IMR-90 (cell line): ENCODE measurements at regions not wholly inside any gene's neighbourhood (a gene's known extent, or its start where the extent isn't known, plus 50 kb on each side); places are given as distances from the start of the nearest gene placed in this dataset.

Experiments used
- ATAC-seq: fragments of 200-7000 bp; cut with Tn5 transposase; 2 replicates; pipeline ENCODE4 v1.9.1; 2020; ENCODE audit warnings: low read depth, mild to moderate bottlenecking, moderate library complexity
- BruUV-seq: library from RNA; stranded (reverse); fragments of 400-500 nt; replicated peaks from 2 replicates; lab custom pipeline; 2021; lab: Mats Ljungman, UMichigan
- CTCF ChIA-PET: fragments of 300-600 bp; formaldehyde crosslinking; extraction: SDS; loops from one replicate; lab custom pipeline; 2021; ENCODE audit warnings: antibody characterized with exemption; lab: Yijun Ruan, JAX
- POLR2A ChIA-PET: fragments of 300-600 bp; sonication (Branson Sonifier 250); formaldehyde crosslinking; loops from one replicate; lab custom pipeline; 2022; ENCODE audit warnings: antibody characterized with exemption; ENCODE audit not compliant: unreplicated experiment; lab: Charles Lee
- DNase-seq: peaks from one replicate; pipeline ENCODE4 v3.0.0; 2013
- H2AFZ ChIP-seq: replicated peaks from 2 replicates; pipeline ENCODE3; 2013; ENCODE audit warnings: low read length, mild to moderate bottlenecking; ENCODE audit not compliant: poor library complexity
- H2AK5ac ChIP-seq: 2 replicates; pipeline ENCODE4 v1.6.1; 2013; ENCODE audit warnings: low read depth, low read length, inconsistent platforms
- H2AK9ac ChIP-seq: replicated peaks from 2 replicates; pipeline ENCODE3; 2013; ENCODE audit warnings: mild to moderate bottlenecking, low read depth, low read length, moderate library complexity; ENCODE audit not compliant: poor library complexity
- H2BK120ac ChIP-seq: 2 replicates; pipeline ENCODE4 v1.6.1; 2013; ENCODE audit warnings: low read depth, low read length, inconsistent platforms
- H2BK15ac ChIP-seq: 3 replicates; pipeline ENCODE4 v1.6.1; 2013; ENCODE audit warnings: low read depth, low read length, inconsistent platforms
- H2BK20ac ChIP-seq: 2 replicates; pipeline ENCODE4 v1.6.1; 2013; ENCODE audit warnings: low read depth, mild to moderate bottlenecking, inconsistent platforms, low read length, moderate library complexity
- H2BK5ac ChIP-seq: 2 replicates; pipeline ENCODE4 v1.6.1; 2013; ENCODE audit warnings: mild to moderate bottlenecking, low read depth, low read length, inconsistent platforms; ENCODE audit not compliant: poor library complexity, severe bottlenecking
- H3K14ac ChIP-seq: replicated peaks from 2 replicates; pipeline ENCODE4 v1.6.1; 2013; ENCODE audit warnings: low read depth, low read length, inconsistent platforms
- H3K18ac ChIP-seq: 2 replicates; pipeline ENCODE4 v1.6.1; 2013; ENCODE audit warnings: low read depth, low read length, control low read depth
- H3K23ac ChIP-seq: 2 replicates; pipeline ENCODE4 v1.6.1; 2013; ENCODE audit warnings: low read depth, low read length, inconsistent platforms
- H3K27ac ChIP-seq: 2 replicates; pipeline ENCODE4 v1.5.1; 2013; ENCODE audit warnings: mild to moderate bottlenecking, control low read depth, low read length; ENCODE audit not compliant: insufficient read depth
- H3K27me3 ChIP-seq: 2 replicates; pipeline ENCODE4 v1.6.1; 2013; ENCODE audit warnings: low read length; ENCODE audit not compliant: control insufficient read depth, insufficient read depth
- H3K36me3 ChIP-seq: 2 replicates; pipeline ENCODE4 v1.6.1; 2013; ENCODE audit warnings: low read length, mixed read lengths; ENCODE audit not compliant: control insufficient read depth, insufficient read depth
- H3K4ac ChIP-seq: 2 replicates; pipeline ENCODE4 v1.6.1; 2013; ENCODE audit warnings: low read depth, low read length, inconsistent platforms
- H3K4me1 ChIP-seq: 2 replicates; pipeline ENCODE4 v1.6.1; 2013; ENCODE audit warnings: low read length, mixed read lengths; ENCODE audit not compliant: control insufficient read depth, insufficient read depth
- H3K4me2 ChIP-seq: 2 replicates; pipeline ENCODE4 v1.6.1; 2013; ENCODE audit warnings: low read depth, mild to moderate bottlenecking, control low read depth, low read length, moderate library complexity
- H3K4me3 ChIP-seq: 2 replicates; pipeline ENCODE4 v1.5.1; 2013; ENCODE audit warnings: low read depth, mild to moderate bottlenecking, control low read depth, low read length, moderate library complexity; ENCODE audit not compliant: insufficient read depth
- H3K56ac ChIP-seq: 2 replicates; pipeline ENCODE4 v1.6.1; 2013; ENCODE audit warnings: low read length, inconsistent platforms; ENCODE audit not compliant: insufficient read depth; ENCODE audit errors: extremely low read depth
- H3K79me1 ChIP-seq, 2 experiments: 2 replicates each; pipeline ENCODE4 v1.6.1; 2013; ENCODE audit warnings: low read length in 2 of 2, inconsistent platforms in 1 of 2, low read depth in 1 of 2
- H3K9ac ChIP-seq: 2 replicates; pipeline ENCODE4 v1.6.1; 2013; ENCODE audit warnings: low read depth, low read length, control low read depth
- H3K9me1 ChIP-seq: 2 replicates; pipeline ENCODE4 v1.6.1; 2013; ENCODE audit warnings: low read length, inconsistent platforms; ENCODE audit not compliant: insufficient read depth
- H3K9me3 ChIP-seq: 2 replicates; pipeline ENCODE4 v1.6.1; 2013; ENCODE audit warnings: low read length; ENCODE audit not compliant: control insufficient read depth, insufficient read depth
- H4K20me1 ChIP-seq: 2 replicates; pipeline ENCODE4 v1.6.1; 2013; ENCODE audit warnings: low read length, inconsistent platforms; ENCODE audit not compliant: insufficient read depth
- H4K5ac ChIP-seq: 2 replicates; pipeline ENCODE4 v1.6.1; 2013; ENCODE audit warnings: mild to moderate bottlenecking, low read depth, low read length, control low read depth
- H4K8ac ChIP-seq, 2 experiments: 2 replicates each; pipeline ENCODE4 v1.6.1; 2013; ENCODE audit warnings: low read depth in 2 of 2, low read length in 2 of 2, control low read depth in 1 of 2, inconsistent platforms in 1 of 2
- H4K91ac ChIP-seq: 2 replicates; pipeline ENCODE4 v1.6.1; 2013; ENCODE audit warnings: low read depth, low read length, inconsistent platforms; ENCODE audit not compliant: insufficient read depth
- BHLHE40 ChIP-seq: fragments of 150-350 bp; IDR thresholded peaks from 2 replicates; pipeline ENCODE4 v1.6.1; 2016; ENCODE audit warnings: mild to moderate bottlenecking, low read depth, low read length
- CEBPB ChIP-seq: IDR thresholded peaks from 2 replicates; pipeline ENCODE4 v1.6.1; 2012; ENCODE audit warnings: low read depth, low read length, improper control_type of control experiment
- CHD1 ChIP-seq: IDR thresholded peaks from 2 replicates; pipeline ENCODE4 v1.6.1; 2012; ENCODE audit warnings: low read depth, low read length, improper control_type of control experiment
- FOS ChIP-seq: fragments of 150-350 bp; IDR thresholded peaks from 2 replicates; pipeline ENCODE4 v1.6.1; 2016; ENCODE audit warnings: low read depth, low read length
- MAFK ChIP-seq: IDR thresholded peaks from 2 replicates; pipeline ENCODE4 v1.6.1; 2012; ENCODE audit warnings: low read depth, low read length, improper control_type of control experiment
- MAZ ChIP-seq: IDR thresholded peaks from 2 replicates; pipeline ENCODE4 v1.6.1; 2012; ENCODE audit warnings: low read depth, mild to moderate bottlenecking, low read length, improper control_type of control experiment, moderate library complexity, borderline replicate concordance
- MXI1 ChIP-seq: IDR thresholded peaks from 2 replicates; pipeline ENCODE4 v1.6.1; 2012; ENCODE audit warnings: low read depth, mild to moderate bottlenecking, low read length, moderate library complexity, borderline replicate concordance
- NFE2L2 ChIP-seq: fragments of 150-350 bp; IDR thresholded peaks from 2 replicates; pipeline ENCODE4 v1.6.1; 2016; ENCODE audit warnings: low read depth, mild to moderate bottlenecking, low read length
- POLR2A ChIP-seq: IDR thresholded peaks from 2 replicates; pipeline ENCODE4 v1.6.1; 2012; ENCODE audit warnings: mild to moderate bottlenecking, low read depth, low read length
- RAD21 ChIP-seq: IDR thresholded peaks from 2 replicates; pipeline ENCODE4 v1.6.1; 2012; ENCODE audit warnings: low read length, improper control_type of control experiment
- RCOR1 ChIP-seq: IDR thresholded peaks from 2 replicates; pipeline ENCODE4 v1.6.1; 2012; ENCODE audit warnings: mild to moderate bottlenecking, low read length, improper control_type of control experiment; ENCODE audit not compliant: insufficient replicate concordance
- RFX5 ChIP-seq: IDR thresholded peaks from 2 replicates; pipeline ENCODE4 v1.8.0; 2012; ENCODE audit warnings: low read depth, mild to moderate bottlenecking, low read length, moderate library complexity
- SMC3 ChIP-seq: fragments of 150-350 bp; IDR thresholded peaks from 2 replicates; pipeline ENCODE4 v1.6.1; 2016; ENCODE audit warnings: low read depth, mild to moderate bottlenecking, antibody characterized with exemption, low read length, moderate library complexity
- WGBS, 2 experiments: methylation state at CpG; one replicate each; pipeline versions ENCODE4 v1.1.5 to v1.1.7; 2013; ENCODE audit warnings: missing lambda C conversion rate in 2 of 2; ENCODE audit not compliant: insufficient read length in 1 of 2; ENCODE audit errors: extremely low coverage in 2 of 2; 5-methylcytosine and 5-hydroxymethylcytosine counted together
- dilution Hi-C: fragments of 300-500 bp; cut with HindIII; formaldehyde crosslinking; loops from one replicate; pipeline ENCODE4 v1.14.3; 2018; ENCODE audit warnings: low sequenced_read_pairs; ENCODE audit not compliant: unreplicated experiment
- in situ Hi-C: fragments of 300-500 bp; cut with MboI; formaldehyde crosslinking; loops from 3 replicates; pipeline ENCODE4 v1.14.3; 2019; ENCODE audit warnings: low sequenced_read_pairs, inconsistent platforms, mixed read lengths
- intact Hi-C: fragments of 100-400 bp; cut with micrococcal nuclease; formaldehyde crosslinking; loops from 2 replicates; pipeline ENCODE4 v1.10.0; 2022
- TF ChIP-seq, protein P1 (sequence below): conservative IDR thresholded peaks from 2 replicates; pipeline ENCODE4 v1.5.1; 2012; ENCODE audit warnings: mild to moderate bottlenecking, low read depth, low read length, improper control_type of control experiment
- TF ChIP-seq, protein P2 (sequence below): fragments of 150-350 bp; IDR thresholded peaks from 2 replicates; pipeline ENCODE4 v1.6.1; 2016; ENCODE audit warnings: low read depth, mild to moderate bottlenecking, low read length, moderate library complexity, borderline replicate concordance
- TF ChIP-seq, protein P3 (sequence below): fragments of 150-350 bp; IDR thresholded peaks from 2 replicates; pipeline ENCODE4 v1.6.1; 2017; ENCODE audit warnings: mild to moderate bottlenecking, antibody characterized with exemption, low read length, low read depth

DNA sequence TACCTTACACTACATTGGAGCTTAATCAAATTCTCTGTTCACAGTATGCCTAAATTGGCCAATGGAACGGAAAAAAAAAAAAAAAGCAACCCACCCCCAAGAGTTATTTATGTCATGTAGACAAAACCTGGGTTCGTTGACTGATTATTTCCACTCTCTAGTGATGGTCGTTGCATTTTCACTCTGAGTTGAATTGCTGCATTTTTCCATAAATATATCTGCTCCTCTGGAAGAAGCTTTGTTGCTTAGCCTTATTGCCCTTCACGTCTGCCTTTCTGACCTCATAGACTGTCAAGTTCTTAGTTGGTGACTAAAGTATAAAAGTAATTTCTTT is 90.2 kb upstream of the RUNX1 start:
- in situ Hi-C loops: no loop called here
- no peaks in the 10 kb centered on the region for H3K27me3 ChIP-seq
- no peaks in the 10 kb centered on the region for H3K9me3 ChIP-seq
- H4K20me1 ChIP-seq: no peaks in the 10 kb centered on the region
- DNase-seq (no peak), ATAC-seq (no peak)
- H2AK9ac ChIP-seq: no peak overlapping the region
- POLR2A ChIA-PET: interaction anchor here (0.6 kb wide), 1 partner anchor 148 kb away, joined by 8 read pairs; no protein-coding TSS in a partner anchor
- peak overlapping the region; percentile 31; the same call in 1 of the 2 replicates for H3K18ac ChIP-seq
- intact Hi-C loops: no loop called here
- no peak overlapping the region for H3K56ac ChIP-seq
- no peak overlapping the region for H3K4me2 ChIP-seq
- H3K9ac ChIP-seq: no peak overlapping the region
- H2BK20ac ChIP-seq: peak overlapping the region; percentile 83; the same call in 1 of the 2 replicates
- H2BK15ac ChIP-seq: 0 out of 3 replicates have a peak overlapping the region, but pooled peaks have one; percentile 29
- peaks cover 14% of the 10 kb centered on the region for H3K4me1 ChIP-seq
- CTCF ChIA-PET: no interaction called here
- H3K4ac ChIP-seq: peak overlapping the region; percentile 65; the same call in 1 of the 2 replicates
- no CpG with 5 or more reads among the region's 4 CpGs for WGBS, 2 experiments
- peak overlapping the region; percentile 69; the same call in 1 of the 2 replicates for H3K23ac ChIP-seq
- TF ChIP-seq CEBPB (no peak), BHLHE40 (no peak), CHD1 (no peak), RCOR1 (no peak), FOS (no peak), SMC3 (no peak), POLR2A (no peak), MAFK (no peak), RFX5 (no peak), RAD21 (no peak), MAZ (no peak), NFE2L2 (no peak), MXI1 (no peak)
- TF ChIP-seq, protein P1, sequence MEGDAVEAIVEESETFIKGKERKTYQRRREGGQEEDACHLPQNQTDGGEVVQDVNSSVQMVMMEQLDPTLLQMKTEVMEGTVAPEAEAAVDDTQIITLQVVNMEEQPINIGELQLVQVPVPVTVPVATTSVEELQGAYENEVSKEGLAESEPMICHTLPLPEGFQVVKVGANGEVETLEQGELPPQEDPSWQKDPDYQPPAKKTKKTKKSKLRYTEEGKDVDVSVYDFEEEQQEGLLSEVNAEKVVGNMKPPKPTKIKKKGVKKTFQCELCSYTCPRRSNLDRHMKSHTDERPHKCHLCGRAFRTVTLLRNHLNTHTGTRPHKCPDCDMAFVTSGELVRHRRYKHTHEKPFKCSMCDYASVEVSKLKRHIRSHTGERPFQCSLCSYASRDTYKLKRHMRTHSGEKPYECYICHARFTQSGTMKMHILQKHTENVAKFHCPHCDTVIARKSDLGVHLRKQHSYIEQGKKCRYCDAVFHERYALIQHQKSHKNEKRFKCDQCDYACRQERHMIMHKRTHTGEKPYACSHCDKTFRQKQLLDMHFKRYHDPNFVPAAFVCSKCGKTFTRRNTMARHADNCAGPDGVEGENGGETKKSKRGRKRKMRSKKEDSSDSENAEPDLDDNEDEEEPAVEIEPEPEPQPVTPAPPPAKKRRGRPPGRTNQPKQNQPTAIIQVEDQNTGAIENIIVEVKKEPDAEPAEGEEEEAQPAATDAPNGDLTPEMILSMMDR: no peak
- TF ChIP-seq, protein P2, sequence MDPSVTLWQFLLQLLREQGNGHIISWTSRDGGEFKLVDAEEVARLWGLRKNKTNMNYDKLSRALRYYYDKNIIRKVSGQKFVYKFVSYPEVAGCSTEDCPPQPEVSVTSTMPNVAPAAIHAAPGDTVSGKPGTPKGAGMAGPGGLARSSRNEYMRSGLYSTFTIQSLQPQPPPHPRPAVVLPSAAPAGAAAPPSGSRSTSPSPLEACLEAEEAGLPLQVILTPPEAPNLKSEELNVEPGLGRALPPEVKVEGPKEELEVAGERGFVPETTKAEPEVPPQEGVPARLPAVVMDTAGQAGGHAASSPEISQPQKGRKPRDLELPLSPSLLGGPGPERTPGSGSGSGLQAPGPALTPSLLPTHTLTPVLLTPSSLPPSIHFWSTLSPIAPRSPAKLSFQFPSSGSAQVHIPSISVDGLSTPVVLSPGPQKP: no peak
- TF ChIP-seq, protein P3, sequence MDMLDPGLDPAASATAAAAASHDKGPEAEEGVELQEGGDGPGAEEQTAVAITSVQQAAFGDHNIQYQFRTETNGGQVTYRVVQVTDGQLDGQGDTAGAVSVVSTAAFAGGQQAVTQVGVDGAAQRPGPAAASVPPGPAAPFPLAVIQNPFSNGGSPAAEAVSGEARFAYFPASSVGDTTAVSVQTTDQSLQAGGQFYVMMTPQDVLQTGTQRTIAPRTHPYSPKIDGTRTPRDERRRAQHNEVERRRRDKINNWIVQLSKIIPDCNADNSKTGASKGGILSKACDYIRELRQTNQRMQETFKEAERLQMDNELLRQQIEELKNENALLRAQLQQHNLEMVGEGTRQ: no peak
- dilution Hi-C loops: no loop called here
- H2BK5ac ChIP-seq: no peak overlapping the region
- H4K8ac ChIP-seq: peak overlapping the region in 1 of 2 experiments; percentile 61; a peak in 2 of 4 replicates
- peak overlapping the region; percentile 79 for H3K14ac ChIP-seq
- peaks cover 22% of the 10 kb centered on the region for H3K9me1 ChIP-seq
- 0 out of 4 replicates have a peak, but pooled peaks cover 0 to 8% of the 10 kb centered on the region in 2 experiments for H3K79me1 ChIP-seq
- no peak overlapping the region for H2AFZ ChIP-seq
- no peak overlapping the region for H3K27ac ChIP-seq
- H2AK5ac ChIP-seq: no peak overlapping the region
- H4K5ac ChIP-seq: no peak overlapping the region
- H3K4me3 ChIP-seq: no peak overlapping the region
- no TSS peak for BruUV-seq
- H4K91ac ChIP-seq: no peak overlapping the region
- H3K36me3 ChIP-seq: no peaks in the 10 kb centered on the region
- peak overlapping the region; percentile 89; the same call in 1 of the 2 replicates for H2BK120ac ChIP-seq
